ENCODE measurements at regions not wholly inside any gene's neighbourhood (a gene's known extent, or its start where the extent isn't known, plus 50 kb on each side); places are given as distances from the start of the nearest gene placed in this dataset.

- no peak for TF ChIP-seq REST (IDR thresholded peaks at IDR 0.05; ENCODE audit: insufficient read depth in 1 of 2, low read depth in 2 of 2, low read length in 2 of 2)
- no peak for TF ChIP-seq TAF1 (IDR thresholded peaks at IDR 0.05; ENCODE audit: borderline replicate concordance, insufficient read depth, low read length)
Observed at GRCh38 chr16:86799367-86799766, 221.0 kb downstream of the FOXL1 start.
